Neural progenitor cell (in vitro differentiated cells): ENCODE measurements at regions not wholly inside any gene's neighbourhood (a gene's known extent, or its start where the extent isn't known, plus 50 kb on each side); places are given as distances from the start of the nearest gene placed in this dataset.

Experiments
- DNase-seq: peaks from one replicate; pipeline ENCODE4 v3.0.0-alpha.2; 2016; ENCODE audit warnings: low spot score
- H2AFZ ChIP-seq: fragments of 200-600 bp; sonication (generic); replicated peaks from 2 replicates; pipeline ENCODE4 v1.6.1; 2016; ENCODE audit warnings: antibody characterized with exemption
- H3F3A ChIP-seq: fragments of 200-600 bp; sonication (generic); 2 replicates; pipeline ENCODE4 v1.6.1; 2016; ENCODE audit warnings: antibody characterized with exemption, low read depth
- H3K27ac ChIP-seq: fragments of 200-600 bp; sonication (generic); 2 replicates; pipeline ENCODE4 v1.5.1; 2016; ENCODE audit warnings: mild to moderate bottlenecking
- H3K27me3 ChIP-seq: fragments of 200-600 bp; sonication (generic); 2 replicates; pipeline ENCODE4 v1.6.1; 2016; ENCODE audit warnings: mild to moderate bottlenecking, moderate library complexity
- H3K36me3 ChIP-seq: fragments of 200-600 bp; sonication (generic); 2 replicates; pipeline ENCODE4 v1.5.1; 2016
- H3K4me1 ChIP-seq: fragments of 200-600 bp; sonication (generic); 2 replicates; pipeline ENCODE4 v1.6.1; 2016; ENCODE audit warnings: mixed run types
- H3K4me2 ChIP-seq: fragments of 200-600 bp; sonication (generic); 2 replicates; pipeline ENCODE4 v1.6.1; 2016
- H3K4me3 ChIP-seq: fragments of 200-600 bp; sonication (generic); 2 replicates; pipeline ENCODE4 v1.5.1; 2016
- H3K79me2 ChIP-seq: fragments of 200-600 bp; sonication (generic); 2 replicates; pipeline ENCODE4 v1.6.1; 2016; ENCODE audit warnings: low read depth
- H3K9ac ChIP-seq: fragments of 200-600 bp; sonication (generic); 2 replicates; pipeline ENCODE4 v1.6.1; 2016
- H3K9me3 ChIP-seq: fragments of 200-600 bp; sonication (generic); 2 replicates; pipeline ENCODE4 v1.5.1; 2016; ENCODE audit warnings: low read depth
- H4K20me1 ChIP-seq: fragments of 200-600 bp; sonication (generic); 2 replicates; pipeline ENCODE4 v1.6.1; 2016; ENCODE audit warnings: low read depth
- H3K27ac Mint-ChIP-seq: 3 replicates; pipeline ENCODE4 v1.8.0; 2021; ENCODE audit warnings: mixed read lengths
- H3K27me3 Mint-ChIP-seq: 2 replicates; pipeline ENCODE4 v1.8.0; 2022; ENCODE audit warnings: low read depth, mild to moderate bottlenecking, inconsistent platforms, moderate library complexity, mixed read lengths; ENCODE audit not compliant: insufficient read depth
- H3K36me3 Mint-ChIP-seq: 3 replicates; pipeline ENCODE4 v1.8.0; 2021; ENCODE audit warnings: mixed read lengths
- H3K4me1 Mint-ChIP-seq: 3 replicates; pipeline ENCODE4 v1.8.0; 2021; ENCODE audit warnings: mixed read lengths
- H3K4me3 Mint-ChIP-seq: 3 replicates; pipeline ENCODE4 v1.8.0; 2021; ENCODE audit warnings: mild to moderate bottlenecking, moderate library complexity, mixed read lengths
- H3K9me3 Mint-ChIP-seq: 3 replicates; pipeline ENCODE4 v1.8.0; 2020; ENCODE audit warnings: mixed read lengths
- CTCF ChIP-seq: fragments of 200-600 bp; sonication (generic); IDR thresholded peaks from 2 replicates; pipeline ENCODE4 v1.5.1; 2017; ENCODE audit warnings: antibody characterized with exemption, mild to moderate bottlenecking
- EZH2 ChIP-seq: fragments of 200-600 bp; sonication (generic); IDR thresholded peaks from 2 replicates; pipeline ENCODE4 v1.6.1; 2017; ENCODE audit warnings: antibody characterized with exemption, mild to moderate bottlenecking, moderate library complexity
- EZH2phosphoT487 ChIP-seq: fragments of 200-600 bp; sonication (generic); IDR thresholded peaks from 2 replicates; pipeline ENCODE4 v1.6.1; 2017; ENCODE audit warnings: antibody characterized with exemption

- DNase-seq, result peak; percentile 91
- peaks cover 70% of the 10 kb centered on the region for H3K4me1 ChIP-seq
- TF ChIP-seq EZH2phosphoT487, result no peak
- no peak for TF ChIP-seq EZH2
- TF ChIP-seq CTCF, result no peak
- peak overlapping the region; percentile 32 for H3K4me2 ChIP-seq
- no peaks in the 10 kb centered on the region for H3K79me2 ChIP-seq
- no peaks in the 10 kb centered on the region for H3K36me3 ChIP-seq
- Mint-ChIP-seq H3K9me3 (no peaks in the 10 kb centered on the region), H3K4me1 (peaks cover 73% of the 10 kb centered on the region), H3K36me3 (peaks cover 2% of the 10 kb centered on the region), H3K27ac (peak overlapping the region; percentile 97), H3K4me3 (no peak overlapping the region), H3K27me3 (peaks cover 2% of the 10 kb centered on the region)
- no peaks in the 10 kb centered on the region for H3K9me3 ChIP-seq
- no peak overlapping the region for H3K4me3 ChIP-seq
- H3K27me3 ChIP-seq, result no peaks in the 10 kb centered on the region
- H2AFZ ChIP-seq, result no peak overlapping the region
- H3K27ac ChIP-seq, result peak overlapping the region; percentile 90
- H3F3A ChIP-seq, result peaks cover 50% of the 10 kb centered on the region
- H3K9ac ChIP-seq, result no peak overlapping the region
- H4K20me1 ChIP-seq, result no peaks in the 10 kb centered on the region
Measured at GRCh38 chr6:90444160-90444714, 142.6 kb downstream of the MAP3K7 start.

- peaks cover 50% of the 10 kb centered on the region for H3F3A ChIP-seq
- no peaks in the 10 kb centered on the region for H3K79me2 ChIP-seq
- H3K27me3 ChIP-seq, result no peaks in the 10 kb centered on the region
- peaks cover 67% of the 10 kb centered on the region for H3K4me1 Mint-ChIP-seq
- DNase-seq, result peak; percentile 15
- no peaks in the 10 kb centered on the region for H3K9me3 ChIP-seq
- H3K4me3 ChIP-seq, result no peak overlapping the region
- no peak overlapping the region for H3K27ac ChIP-seq
- H3K4me1 ChIP-seq, result peaks cover 61% of the 10 kb centered on the region
- peaks cover 2% of the 10 kb centered on the region for H3K27me3 Mint-ChIP-seq
- no peak overlapping the region for H3K9ac ChIP-seq
- H3K36me3 ChIP-seq, result no peaks in the 10 kb centered on the region
- no peaks in the 10 kb centered on the region for H4K20me1 ChIP-seq
- peak overlapping the region; percentile 12 for H3K4me2 ChIP-seq
- H3K9me3 Mint-ChIP-seq, result no peaks in the 10 kb centered on the region
- TF ChIP-seq EZH2, result no peak
- no peak for TF ChIP-seq EZH2phosphoT487
- TF ChIP-seq CTCF, result no peak
- peak overlapping the region; percentile 36 for H3K27ac Mint-ChIP-seq
- H3K36me3 Mint-ChIP-seq, result peaks cover 2% of the 10 kb centered on the region
- H3K4me3 Mint-ChIP-seq, result no peak overlapping the region
- no peak overlapping the region for H2AFZ ChIP-seq
Measured at GRCh38 chr6:90442366-90442765, 144.5 kb downstream of the MAP3K7 start.

GRCh38 chr6:90440586-90441283 is 144.1 kb upstream of the BACH2 start:
- Mint-ChIP-seq H3K4me1 (peaks cover 61% of the 10 kb centered on the region), H3K27ac (peak overlapping the region; percentile 73), H3K9me3 (no peaks in the 10 kb centered on the region), H3K27me3 (no peaks in the 10 kb centered on the region), H3K4me3 (no peak overlapping the region), H3K36me3 (peaks cover 1% of the 10 kb centered on the region)
- TF ChIP-seq EZH2phosphoT487 (no peak), CTCF (peak; percentile 6), EZH2 (no peak)
- Histone ChIP-seq H3K9me3 (no peaks in the 10 kb centered on the region), H3K4me1 (peaks cover 63% of the 10 kb centered on the region), H4K20me1 (no peaks in the 10 kb centered on the region), H3K27me3 (no peaks in the 10 kb centered on the region), H3F3A (peaks cover 52% of the 10 kb centered on the region), H3K9ac (no peak overlapping the region), H3K4me2 (peak overlapping the region; percentile 7), H3K36me3 (no peaks in the 10 kb centered on the region), H3K4me3 (no peak overlapping the region), H3K79me2 (no peaks in the 10 kb centered on the region), H3K27ac (no peak overlapping the region), H2AFZ (no peak overlapping the region)
- DNase-seq, result peak; percentile 34
